Body of pancreas (tissue), 4 donors: ENCODE measurements at regions not wholly inside any gene's neighbourhood (a gene's known extent, or its start where the extent isn't known, plus 50 kb on each side); places are given as distances from the start of the nearest gene placed in this dataset.

Source experiments
- POLR2A ChIP-seq, 3 donors: fragments of 450-650 bp; IDR thresholded peaks; one replicate each; pipeline ENCODE4 v1.6.1; 2016; ENCODE audit warnings: antibody characterized with exemption in 3 of 3, mild to moderate bottlenecking in 2 of 3
- TF ChIP-seq, protein P1 (sequence below), 7 experiments: fragments of 450-650 bp in 4 of 7; fragments of 200-600 bp in 3 of 7; sonication (generic) in 3 of 7; IDR thresholded peaks; one replicate each; pipeline ENCODE4 v1.5.1; 2016 to 2019; ENCODE audit warnings: antibody characterized with exemption in 7 of 7

GRCh38 chr4:16297003-16297402, 70.7 kb upstream of the TAPT1 start:
- TF ChIP-seq, protein P1, sequence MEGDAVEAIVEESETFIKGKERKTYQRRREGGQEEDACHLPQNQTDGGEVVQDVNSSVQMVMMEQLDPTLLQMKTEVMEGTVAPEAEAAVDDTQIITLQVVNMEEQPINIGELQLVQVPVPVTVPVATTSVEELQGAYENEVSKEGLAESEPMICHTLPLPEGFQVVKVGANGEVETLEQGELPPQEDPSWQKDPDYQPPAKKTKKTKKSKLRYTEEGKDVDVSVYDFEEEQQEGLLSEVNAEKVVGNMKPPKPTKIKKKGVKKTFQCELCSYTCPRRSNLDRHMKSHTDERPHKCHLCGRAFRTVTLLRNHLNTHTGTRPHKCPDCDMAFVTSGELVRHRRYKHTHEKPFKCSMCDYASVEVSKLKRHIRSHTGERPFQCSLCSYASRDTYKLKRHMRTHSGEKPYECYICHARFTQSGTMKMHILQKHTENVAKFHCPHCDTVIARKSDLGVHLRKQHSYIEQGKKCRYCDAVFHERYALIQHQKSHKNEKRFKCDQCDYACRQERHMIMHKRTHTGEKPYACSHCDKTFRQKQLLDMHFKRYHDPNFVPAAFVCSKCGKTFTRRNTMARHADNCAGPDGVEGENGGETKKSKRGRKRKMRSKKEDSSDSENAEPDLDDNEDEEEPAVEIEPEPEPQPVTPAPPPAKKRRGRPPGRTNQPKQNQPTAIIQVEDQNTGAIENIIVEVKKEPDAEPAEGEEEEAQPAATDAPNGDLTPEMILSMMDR (IDR thresholded peaks at IDR 0.05) = no peak
- TF ChIP-seq POLR2A (IDR thresholded peaks at IDR 0.05) = no peak
